SK-N-SH treated with all-trans-retinoic acid at 6 μM for 48 hours (cell line): ENCODE measurements at regions not wholly inside any gene's neighbourhood (a gene's known extent, or its start where the extent isn't known, plus 50 kb on each side); places are given as distances from the start of the nearest gene placed in this dataset.

ENCODE experiments used
- ATAC-seq: fragments of 200-7000 bp; cut with Tn5 transposase; 3 replicates; pipeline ENCODE4 v1.9.1; 2020; ENCODE audit warnings: mild to moderate bottlenecking, moderate library complexity
- ARNTL ChIP-seq: fragments of 450-650 bp; formaldehyde crosslinking; IDR thresholded peaks from 2 replicates; pipeline ENCODE4 v1.5.0; 2020; ENCODE audit warnings: low read depth, mild to moderate bottlenecking, moderate library complexity, borderline replicate concordance
- BACH2 ChIP-seq: fragments of 250-450 bp; sonication (Bioruptor Pico); IDR thresholded peaks from 2 replicates; pipeline ENCODE4 v1.9.0; 2021; ENCODE audit warnings: mild to moderate bottlenecking, borderline replicate concordance
- CSDC2 ChIP-seq: fragments of 250-450 bp; sonication (Bioruptor Pico); IDR thresholded peaks from 2 replicates; pipeline ENCODE4 v1.5.0; 2020; ENCODE audit warnings: mild to moderate bottlenecking, moderate library complexity
- ESRRG ChIP-seq: fragments of 250-450 bp; sonication (Bioruptor Pico); IDR thresholded peaks from 2 replicates; pipeline ENCODE4 v1.6.1; 2021; ENCODE audit warnings: mild to moderate bottlenecking
- GLIS3 ChIP-seq: fragments of 250-450 bp; sonication (Bioruptor Pico); IDR thresholded peaks from 2 replicates; pipeline ENCODE4 v1.5.0; 2020; ENCODE audit warnings: mild to moderate bottlenecking, moderate library complexity
- ISL1 ChIP-seq: fragments of 250-450 bp; sonication (Bioruptor Pico); IDR thresholded peaks from 2 replicates; pipeline ENCODE4 v2.1.2; 2022; ENCODE audit warnings: mild to moderate bottlenecking, moderate library complexity
- OSR1 ChIP-seq: fragments of 250-450 bp; sonication (Bioruptor Pico); IDR thresholded peaks from 2 replicates; pipeline ENCODE4 v1.8.0; 2022; ENCODE audit warnings: moderate library complexity, mild to moderate bottlenecking, inconsistent platforms
- PPARA ChIP-seq: fragments of 250-450 bp; sonication (Bioruptor Pico); IDR thresholded peaks from 2 replicates; pipeline ENCODE4 v1.5.0; 2020; ENCODE audit warnings: mild to moderate bottlenecking, borderline replicate concordance
- RARB ChIP-seq: fragments of 250-450 bp; sonication (Bioruptor Pico); IDR thresholded peaks from 2 replicates; pipeline ENCODE4 v1.8.0; 2021; ENCODE audit warnings: mild to moderate bottlenecking, moderate library complexity
- TCF4 ChIP-seq: fragments of 250-450 bp; sonication (Bioruptor Pico); IDR thresholded peaks from 2 replicates; pipeline ENCODE4 v1.8.0; 2021; ENCODE audit warnings: mild to moderate bottlenecking, moderate library complexity, borderline replicate concordance
- TOX ChIP-seq: fragments of 250-450 bp; sonication (Bioruptor Pico); IDR thresholded peaks from 2 replicates; pipeline ENCODE4 v1.8.0; 2021; ENCODE audit warnings: mild to moderate bottlenecking, moderate library complexity, borderline replicate concordance
- ZC3H10 ChIP-seq: fragments of 250-450 bp; sonication (Bioruptor Pico); IDR thresholded peaks from 2 replicates; pipeline ENCODE4 v1.5.1; 2021; ENCODE audit warnings: mild to moderate bottlenecking, moderate library complexity
- ZFP3 ChIP-seq: fragments of 250-450 bp; sonication (Bioruptor Pico); IDR thresholded peaks from 2 replicates; pipeline ENCODE4 v1.5.0; 2020; ENCODE audit warnings: mild to moderate bottlenecking, moderate library complexity
- ZFP30 ChIP-seq: fragments of 450-650 bp; formaldehyde crosslinking; IDR thresholded peaks from 2 replicates; pipeline ENCODE4 v1.5.0; 2022; ENCODE audit warnings: mild to moderate bottlenecking, moderate library complexity
- ZNF565 ChIP-seq: fragments of 450-650 bp; formaldehyde crosslinking; conservative IDR thresholded peaks from 2 replicates; pipeline ENCODE4 v1.5.0; 2020; ENCODE audit warnings: low read depth, mild to moderate bottlenecking, moderate library complexity
- ZNF70 ChIP-seq: fragments of 450-650 bp; formaldehyde crosslinking; IDR thresholded peaks from 2 replicates; pipeline ENCODE4 v1.5.0; 2020; ENCODE audit warnings: mild to moderate bottlenecking, moderate library complexity
- ZNF8 ChIP-seq: fragments of 450-650 bp; formaldehyde crosslinking; IDR thresholded peaks from 2 replicates; pipeline ENCODE4 v1.5.0; 2020; ENCODE audit warnings: mild to moderate bottlenecking, moderate library complexity
- TF ChIP-seq, protein P1 (sequence below): fragments of 250-450 bp; sonication (Bioruptor Pico); IDR thresholded peaks from 2 replicates; pipeline ENCODE4 v1.5.1; 2020; ENCODE audit warnings: low read depth, mild to moderate bottlenecking, moderate library complexity
- TF ChIP-seq, protein P2 (sequence below): fragments of 250-450 bp; sonication (Bioruptor Pico); IDR thresholded peaks from 2 replicates; pipeline ENCODE4 v1.5.0; 2020; ENCODE audit warnings: mild to moderate bottlenecking, moderate library complexity
- TF ChIP-seq, protein P3 (sequence below): fragments of 250-450 bp; sonication (Bioruptor Pico); IDR thresholded peaks from 2 replicates; pipeline ENCODE4 v1.8.0; 2021; ENCODE audit warnings: low read depth, mild to moderate bottlenecking, moderate library complexity, borderline replicate concordance
- TF ChIP-seq, protein P4 (sequence below): fragments of 250-450 bp; sonication (Bioruptor Pico); IDR thresholded peaks from 2 replicates; pipeline ENCODE4 v1.8.0; 2020; ENCODE audit warnings: mild to moderate bottlenecking, moderate library complexity, borderline replicate concordance

DNA sequence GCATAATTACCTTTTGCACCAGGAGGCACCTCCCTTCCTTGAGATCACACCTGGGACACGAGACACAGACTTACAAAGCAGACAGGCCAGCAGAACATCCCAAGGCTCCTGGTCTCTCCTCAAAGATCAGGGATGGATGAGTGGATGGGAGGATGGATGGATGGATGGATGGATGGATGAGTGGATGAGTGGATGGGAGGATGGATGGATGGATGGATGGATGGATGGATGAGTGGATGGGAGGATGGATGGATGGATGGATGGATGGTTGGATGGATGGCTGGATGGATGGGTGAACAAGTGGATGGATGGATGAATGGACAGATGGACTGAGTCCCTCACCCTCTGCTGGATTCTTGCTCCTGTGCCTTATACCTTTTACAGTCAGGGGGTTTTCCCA is 364.0 kb downstream of the BCOR start:
- ATAC-seq: no peak

DNA sequence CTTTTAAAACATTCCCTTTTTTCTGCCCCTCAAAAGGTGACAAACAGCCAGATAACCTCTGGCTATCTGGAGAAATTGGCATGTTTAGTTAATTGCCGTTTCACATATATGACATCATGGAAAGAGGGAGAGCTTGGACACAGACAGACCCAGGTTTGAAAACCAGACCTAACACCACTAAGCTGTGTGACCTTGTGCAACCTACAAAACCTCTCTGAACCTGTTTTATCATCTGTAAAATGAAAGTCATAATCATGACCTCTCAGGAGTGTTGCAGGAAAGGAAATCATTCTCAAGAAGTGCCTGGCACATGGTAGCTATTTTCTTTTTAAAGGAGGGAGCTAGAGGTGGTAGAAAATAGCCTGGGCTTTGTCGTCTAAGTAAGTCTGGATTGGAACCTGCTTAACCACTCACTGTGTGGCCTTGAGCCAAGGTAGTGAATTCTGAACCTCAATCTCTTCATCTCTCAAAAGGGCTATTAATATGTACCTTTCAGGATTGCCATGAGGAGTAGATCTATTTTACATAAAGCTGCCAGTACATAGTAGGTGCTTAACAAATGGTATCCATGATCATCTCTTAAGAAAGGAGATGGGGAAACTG is 363.5 kb downstream of the BCOR start:
- no peak for ATAC-seq

More for the DNA sequence above, 364.0 kb downstream of the BCOR start:
- TF ChIP-seq ZFP3 (CRISPR knock-in tag) (no peak), OSR1 (CRISPR knock-in tag) (no peak), ZC3H10 (CRISPR knock-in tag) (no peak), ARNTL (no peak), GLIS3 (CRISPR knock-in tag) (no peak), CSDC2 (CRISPR knock-in tag) (no peak), TCF4 (CRISPR knock-in tag) (no peak), RARB (CRISPR knock-in tag) (no peak), TOX (CRISPR knock-in tag) (no peak), ESRRG (CRISPR knock-in tag) (no peak)
- TF ChIP-seq, protein P1, sequence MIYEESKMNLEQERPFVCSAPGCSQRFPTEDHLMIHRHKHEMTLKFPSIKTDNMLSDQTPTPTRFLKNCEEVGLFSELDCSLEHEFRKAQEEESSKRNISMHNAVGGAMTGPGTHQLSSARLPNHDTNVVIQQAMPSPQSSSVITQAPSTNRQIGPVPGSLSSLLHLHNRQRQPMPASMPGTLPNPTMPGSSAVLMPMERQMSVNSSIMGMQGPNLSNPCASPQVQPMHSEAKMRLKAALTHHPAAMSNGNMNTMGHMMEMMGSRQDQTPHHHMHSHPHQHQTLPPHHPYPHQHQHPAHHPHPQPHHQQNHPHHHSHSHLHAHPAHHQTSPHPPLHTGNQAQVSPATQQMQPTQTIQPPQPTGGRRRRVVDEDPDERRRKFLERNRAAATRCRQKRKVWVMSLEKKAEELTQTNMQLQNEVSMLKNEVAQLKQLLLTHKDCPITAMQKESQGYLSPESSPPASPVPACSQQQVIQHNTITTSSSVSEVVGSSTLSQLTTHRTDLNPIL: no peak
- TF ChIP-seq, protein P2, sequence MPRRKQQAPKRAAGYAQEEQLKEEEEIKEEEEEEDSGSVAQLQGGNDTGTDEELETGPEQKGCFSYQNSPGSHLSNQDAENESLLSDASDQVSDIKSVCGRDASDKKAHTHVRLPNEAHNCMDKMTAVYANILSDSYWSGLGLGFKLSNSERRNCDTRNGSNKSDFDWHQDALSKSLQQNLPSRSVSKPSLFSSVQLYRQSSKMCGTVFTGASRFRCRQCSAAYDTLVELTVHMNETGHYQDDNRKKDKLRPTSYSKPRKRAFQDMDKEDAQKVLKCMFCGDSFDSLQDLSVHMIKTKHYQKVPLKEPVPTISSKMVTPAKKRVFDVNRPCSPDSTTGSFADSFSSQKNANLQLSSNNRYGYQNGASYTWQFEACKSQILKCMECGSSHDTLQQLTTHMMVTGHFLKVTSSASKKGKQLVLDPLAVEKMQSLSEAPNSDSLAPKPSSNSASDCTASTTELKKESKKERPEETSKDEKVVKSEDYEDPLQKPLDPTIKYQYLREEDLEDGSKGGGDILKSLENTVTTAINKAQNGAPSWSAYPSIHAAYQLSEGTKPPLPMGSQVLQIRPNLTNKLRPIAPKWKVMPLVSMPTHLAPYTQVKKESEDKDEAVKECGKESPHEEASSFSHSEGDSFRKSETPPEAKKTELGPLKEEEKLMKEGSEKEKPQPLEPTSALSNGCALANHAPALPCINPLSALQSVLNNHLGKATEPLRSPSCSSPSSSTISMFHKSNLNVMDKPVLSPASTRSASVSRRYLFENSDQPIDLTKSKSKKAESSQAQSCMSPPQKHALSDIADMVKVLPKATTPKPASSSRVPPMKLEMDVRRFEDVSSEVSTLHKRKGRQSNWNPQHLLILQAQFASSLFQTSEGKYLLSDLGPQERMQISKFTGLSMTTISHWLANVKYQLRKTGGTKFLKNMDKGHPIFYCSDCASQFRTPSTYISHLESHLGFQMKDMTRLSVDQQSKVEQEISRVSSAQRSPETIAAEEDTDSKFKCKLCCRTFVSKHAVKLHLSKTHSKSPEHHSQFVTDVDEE (CRISPR knock-in tag): no peak

DNA sequence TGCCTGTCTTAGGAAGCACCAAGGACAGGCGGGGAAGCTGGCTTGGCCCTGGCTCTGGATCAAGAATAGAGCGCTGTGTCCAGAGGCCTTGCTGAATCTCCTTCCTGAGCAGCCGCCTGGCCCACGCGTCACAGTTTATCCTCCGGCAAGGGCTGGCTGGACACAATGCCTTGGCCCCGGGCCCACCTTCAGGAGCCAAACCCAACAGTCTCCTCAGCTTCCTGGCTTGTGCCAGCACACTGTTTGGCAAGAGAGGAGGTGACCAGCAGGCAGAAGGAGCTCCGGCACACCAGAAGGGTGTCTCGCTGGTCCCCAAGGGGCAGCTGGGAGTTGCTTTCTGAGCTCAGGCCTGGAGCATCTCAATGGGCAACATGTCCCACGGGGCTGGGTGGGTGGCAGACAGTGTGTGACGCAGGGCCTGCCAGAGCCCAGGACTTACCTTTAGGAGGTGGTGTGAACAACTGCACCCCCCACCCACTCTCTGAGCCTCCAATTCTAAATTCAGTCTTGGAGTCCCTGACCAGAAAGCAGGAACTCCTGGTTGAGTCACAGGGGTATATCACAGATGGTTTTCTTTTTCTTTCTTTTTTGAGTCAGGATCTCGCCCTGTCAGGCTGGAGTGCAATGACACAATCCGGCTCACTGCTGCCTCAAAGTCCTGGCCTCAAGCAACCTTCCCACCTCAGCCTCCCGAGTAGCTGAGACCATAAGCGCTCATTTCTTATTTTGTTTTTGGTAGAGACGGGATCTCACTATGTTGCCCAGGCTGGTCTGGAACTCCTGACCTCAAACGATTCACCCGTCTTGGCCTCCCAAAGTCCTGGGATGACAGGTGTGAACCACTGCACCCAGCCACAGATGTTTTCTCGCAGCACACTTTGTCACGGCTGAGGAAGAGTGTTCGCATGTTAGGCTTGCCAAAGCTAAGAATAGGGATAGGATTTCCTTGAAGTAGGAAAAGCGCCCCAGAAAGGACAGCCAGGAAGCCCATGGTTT is 361.2 kb downstream of the BCOR start:
- peak; percentile 87 for ATAC-seq
- no peak for TF ChIP-seq ZNF8 (CRISPR knock-in tag)
- no peak for TF ChIP-seq CSDC2 (CRISPR knock-in tag)
- peak; percentile 13; the same call in 1 of the 2 replicates for TF ChIP-seq TCF4 (CRISPR knock-in tag)
- TF ChIP-seq ARNTL: no peak
- TF ChIP-seq, protein P3, sequence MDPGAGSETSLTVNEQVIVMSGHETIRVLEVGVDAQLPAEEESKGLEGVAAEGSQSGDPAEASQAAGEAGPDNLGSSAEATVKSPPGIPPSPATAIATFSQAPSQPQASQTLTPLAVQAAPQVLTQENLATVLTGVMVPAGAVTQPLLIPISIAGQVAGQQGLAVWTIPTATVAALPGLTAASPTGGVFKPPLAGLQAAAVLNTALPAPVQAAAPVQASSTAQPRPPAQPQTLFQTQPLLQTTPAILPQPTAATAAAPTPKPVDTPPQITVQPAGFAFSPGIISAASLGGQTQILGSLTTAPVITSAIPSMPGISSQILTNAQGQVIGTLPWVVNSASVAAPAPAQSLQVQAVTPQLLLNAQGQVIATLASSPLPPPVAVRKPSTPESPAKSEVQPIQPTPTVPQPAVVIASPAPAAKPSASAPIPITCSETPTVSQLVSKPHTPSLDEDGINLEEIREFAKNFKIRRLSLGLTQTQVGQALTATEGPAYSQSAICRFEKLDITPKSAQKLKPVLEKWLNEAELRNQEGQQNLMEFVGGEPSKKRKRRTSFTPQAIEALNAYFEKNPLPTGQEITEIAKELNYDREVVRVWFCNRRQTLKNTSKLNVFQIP (CRISPR knock-in tag): no peak
- TF ChIP-seq, all 23 proteins: peak for 1

More for the DNA sequence above, 363.5 kb downstream of the BCOR start:
- no peak for TF ChIP-seq PPARA (CRISPR knock-in tag)

DNA sequence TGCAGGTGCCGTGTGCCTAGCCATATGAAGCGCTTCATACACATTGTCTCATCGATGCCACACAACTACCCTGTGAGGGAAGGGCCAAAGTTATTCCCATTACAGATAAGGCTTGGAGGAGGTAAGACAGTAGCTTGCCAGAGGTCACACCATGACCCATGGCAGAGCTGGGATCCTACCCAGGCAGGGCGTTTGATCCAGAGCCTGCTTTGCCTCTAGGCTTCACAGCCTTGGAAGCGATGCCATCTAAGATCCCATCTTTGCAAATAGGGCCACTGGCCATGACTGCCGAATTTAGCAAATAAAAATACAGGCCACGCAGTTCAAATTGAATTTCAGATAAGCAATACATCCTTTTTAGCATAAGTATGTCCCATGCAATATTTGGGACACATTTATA is 358.2 kb downstream of the BCOR start:
- TF ChIP-seq, protein P4, sequence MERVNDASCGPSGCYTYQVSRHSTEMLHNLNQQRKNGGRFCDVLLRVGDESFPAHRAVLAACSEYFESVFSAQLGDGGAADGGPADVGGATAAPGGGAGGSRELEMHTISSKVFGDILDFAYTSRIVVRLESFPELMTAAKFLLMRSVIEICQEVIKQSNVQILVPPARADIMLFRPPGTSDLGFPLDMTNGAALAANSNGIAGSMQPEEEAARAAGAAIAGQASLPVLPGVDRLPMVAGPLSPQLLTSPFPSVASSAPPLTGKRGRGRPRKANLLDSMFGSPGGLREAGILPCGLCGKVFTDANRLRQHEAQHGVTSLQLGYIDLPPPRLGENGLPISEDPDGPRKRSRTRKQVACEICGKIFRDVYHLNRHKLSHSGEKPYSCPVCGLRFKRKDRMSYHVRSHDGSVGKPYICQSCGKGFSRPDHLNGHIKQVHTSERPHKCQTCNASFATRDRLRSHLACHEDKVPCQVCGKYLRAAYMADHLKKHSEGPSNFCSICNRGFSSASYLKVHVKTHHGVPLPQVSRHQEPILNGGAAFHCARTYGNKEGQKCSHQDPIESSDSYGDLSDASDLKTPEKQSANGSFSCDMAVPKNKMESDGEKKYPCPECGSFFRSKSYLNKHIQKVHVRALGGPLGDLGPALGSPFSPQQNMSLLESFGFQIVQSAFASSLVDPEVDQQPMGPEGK: no peak
- TF ChIP-seq ZNF565 (CRISPR knock-in tag) (no peak), ZNF8 (CRISPR knock-in tag) (no peak), RARB (CRISPR knock-in tag) (no peak), OSR1 (CRISPR knock-in tag) (no peak), ZFP30 (CRISPR knock-in tag) (no peak), GLIS3 (CRISPR knock-in tag) (no peak), ZNF70 (CRISPR knock-in tag) (no peak), BACH2 (CRISPR knock-in tag) (no peak), ISL1 (no peak), ZC3H10 (CRISPR knock-in tag) (no peak)
- TF ChIP-seq, protein P2 (CRISPR knock-in tag): no peak
- ATAC-seq: no peak
